HEK293 (cell line): ENCODE measurements at regions not wholly inside any gene's neighbourhood (a gene's known extent, or its start where the extent isn't known, plus 50 kb on each side); places are given as distances from the start of the nearest gene placed in this dataset.

ENCODE experiments used
- CTCF ChIA-PET: fragments of 350-600 bp; formaldehyde crosslinking; extraction: SDS; loops from one replicate; lab custom pipeline; 2021; ENCODE audit warnings: antibody characterized with exemption; lab: Yijun Ruan, JAX
- POLR2A ChIA-PET: fragments of 300-600 bp; formaldehyde crosslinking; extraction: SDS; loops from one replicate; lab custom pipeline; 2020; ENCODE audit warnings: antibody characterized with exemption, inconsistent platforms; lab: Yijun Ruan, JAX
- H3K27ac ChIP-seq: fragments of 200-500 bp; sonication (Bioruptor generic); 2 replicates; pipeline ENCODE4 v1.5.1; 2014; ENCODE audit warnings: low read depth, low read length, control low read depth, inconsistent platforms; ENCODE audit errors: extremely low read depth
- H3K36me3 ChIP-seq, 2 experiments: fragments of 200-500 bp in 1 of 2; sonication (Bioruptor generic) in 1 of 2; 1 replicate in 1 of 2; 2 replicates in 1 of 2; pipeline ENCODE4 v1.5.1; 2014 to 2017; ENCODE audit warnings: inconsistent platforms in 2 of 2, low read length in 2 of 2; ENCODE audit not compliant: control insufficient read depth in 2 of 2, insufficient read depth in 1 of 2
- H3K4me1 ChIP-seq: fragments of 200-500 bp; sonication (Bioruptor generic); 2 replicates; pipeline ENCODE4 v1.5.1; 2014; ENCODE audit warnings: mild to moderate bottlenecking, low read length, inconsistent platforms; ENCODE audit not compliant: control insufficient read depth, insufficient read depth
- H3K4me3 ChIP-seq: 2 replicates; pipeline ENCODE4 v1.5.1; 2011; ENCODE audit warnings: low read depth, mild to moderate bottlenecking, control low read depth, low read length, moderate library complexity
- H3K9me3 ChIP-seq: fragments of 200-500 bp; sonication (Bioruptor generic); 2 replicates; pipeline ENCODE4 v1.5.1; 2014; ENCODE audit warnings: low read depth, low read length, inconsistent platforms; ENCODE audit not compliant: control insufficient read depth, insufficient read depth
- REST ChIP-seq: fragments of 450-650 bp; formaldehyde crosslinking; IDR thresholded peaks from 2 replicates; pipeline ENCODE4 v1.5.1; 2016; ENCODE audit warnings: missing biosample characterization, missing genetic modification characterization
- TSHZ1 ChIP-seq: fragments of 450-650 bp; formaldehyde crosslinking; IDR thresholded peaks from 2 replicates; pipeline ENCODE4 v1.5.1; 2016; ENCODE audit warnings: missing biosample characterization, missing genetic modification characterization, borderline replicate concordance
- WT1 ChIP-seq: fragments of 450-650 bp; formaldehyde crosslinking; IDR thresholded peaks from 2 replicates; pipeline ENCODE4 v1.5.1; 2016; ENCODE audit warnings: missing biosample characterization, missing genetic modification characterization
- ZBTB17 ChIP-seq: fragments of 450-650 bp; formaldehyde crosslinking; IDR thresholded peaks from 2 replicates; pipeline ENCODE4 v1.5.1; 2016; ENCODE audit warnings: missing biosample characterization, missing genetic modification characterization
- ZFP41 ChIP-seq: fragments of 450-650 bp; formaldehyde crosslinking; IDR thresholded peaks from 2 replicates; pipeline ENCODE4 v1.5.1; 2016; ENCODE audit warnings: missing biosample characterization, missing genetic modification characterization, borderline replicate concordance
- ZNF426 ChIP-seq: fragments of 450-650 bp; formaldehyde crosslinking; IDR thresholded peaks from 2 replicates; pipeline ENCODE4 v1.5.1; 2017; ENCODE audit warnings: missing biosample characterization, missing genetic modification characterization, mild to moderate bottlenecking, inconsistent platforms, moderate library complexity
- ZNF518A ChIP-seq: fragments of 450-650 bp; formaldehyde crosslinking; conservative IDR thresholded peaks from 2 replicates; pipeline ENCODE4 v1.5.1; 2016; ENCODE audit warnings: low read depth, missing biosample characterization, missing genetic modification characterization
- ZNF548 ChIP-seq: fragments of 450-650 bp; formaldehyde crosslinking; IDR thresholded peaks from 2 replicates; pipeline ENCODE4 v1.5.1; 2016; ENCODE audit warnings: missing biosample characterization, missing genetic modification characterization
- ZSCAN5A ChIP-seq: fragments of 450-650 bp; formaldehyde crosslinking; IDR thresholded peaks from 2 replicates; pipeline ENCODE4 v1.5.1; 2016; ENCODE audit warnings: missing biosample characterization, missing genetic modification characterization

GRCh38 chr20:53813636-53814035, 220.0 kb upstream of the ZNF217 start:
- POLR2A ChIA-PET: no interaction called here
- Histone ChIP-seq H3K4me3 (no peak overlapping the region), H3K36me3 (no peaks in the 10 kb centered on the region), H3K27ac (no peak overlapping the region)
- CTCF ChIA-PET: no interaction called here
- no peak for TF ChIP-seq ZNF518A (tag by site-specific recombination)
- TF ChIP-seq ZSCAN5A (tag by site-specific recombination): no peak
- no peak for TF ChIP-seq ZFP41 (tag by site-specific recombination)
- no peak for TF ChIP-seq TSHZ1 (tag by site-specific recombination)
- no peak for TF ChIP-seq WT1 (tag by site-specific recombination)
- TF ChIP-seq, all 188 proteins: peak for 0
- no peaks in the 10 kb centered on the region for H3K9me3 ChIP-seq
- no peaks in the 10 kb centered on the region for H3K4me1 ChIP-seq

GRCh38 chr20:53811577-53811976, 217.9 kb upstream of the ZNF217 start:
- Histone ChIP-seq H3K27ac (no peak overlapping the region), H3K4me1 (no peaks in the 10 kb centered on the region), H3K4me3 (no peak overlapping the region), H3K36me3 (no peaks in the 10 kb centered on the region), H3K9me3 (no peaks in the 10 kb centered on the region)
- no peak for TF ChIP-seq ZNF548
- TF ChIP-seq ZNF426 (tag by site-specific recombination): 0 out of 2 replicates have a peak, but pooled peaks have one; percentile 5
- TF ChIP-seq REST: no peak
- no peak for TF ChIP-seq ZBTB17 (tag by site-specific recombination)
- POLR2A ChIA-PET: no interaction called here
- CTCF ChIA-PET: interaction anchor here (0.8 kb wide), 1 partner anchor 105 kb away, joined by 9 read pairs; no protein-coding TSS in a partner anchor
